Lower lobe of right lung (tissue), 2 donors: ENCODE measurements at regions not wholly inside any gene's neighbourhood (a gene's known extent, or its start where the extent isn't known, plus 50 kb on each side); places are given as distances from the start of the nearest gene placed in this dataset.

ENCODE experiments used
- ATAC-seq, 2 donors: fragments of 200-7000 bp; cut with Tn5 transposase; one replicate each; pipeline ENCODE4 v1.9.1; 2020 to 2022; ENCODE audit warnings: mild to moderate bottlenecking in 2 of 2, moderate library complexity in 2 of 2
- DNase-seq: peaks from one replicate; pipeline ENCODE4 v3.0.0-alpha.2; 2020
- H3K27ac ChIP-seq: fragments of 200-600 bp; one replicate; pipeline ENCODE4 v1.8.0; 2022
- H3K27me3 ChIP-seq: fragments of 200-600 bp; one replicate; pipeline ENCODE4 v1.8.0; 2022; ENCODE audit warnings: low read depth
- H3K36me3 ChIP-seq: fragments of 200-600 bp; one replicate; pipeline ENCODE4 v1.8.0; 2022; ENCODE audit warnings: mild to moderate bottlenecking
- H3K4me1 ChIP-seq: fragments of 200-600 bp; one replicate; pipeline ENCODE4 v1.8.0; 2022
- H3K4me3 ChIP-seq: fragments of 200-600 bp; one replicate; pipeline ENCODE4 v1.8.0; 2022; ENCODE audit warnings: mild to moderate bottlenecking
- H3K9me3 ChIP-seq: fragments of 200-600 bp; one replicate; pipeline ENCODE4 v1.8.0; 2022
- CTCF ChIP-seq: fragments of 200-600 bp; IDR thresholded peaks from one replicate; pipeline ENCODE4 v1.8.0; 2022; ENCODE audit warnings: antibody characterized with exemption, mild to moderate bottlenecking
- intact Hi-C: fragments of 100-400 bp; cut with DNase I; formaldehyde crosslinking; loops from one replicate; pipeline ENCODE4 v1.11.0; 2022
- donor health status: DM: no; HTN: yes; CAD: no; lungs with severe emphysema.

- peaks cover 51% of the 10 kb centered on the region for H3K27me3 ChIP-seq
- no peaks in the 10 kb centered on the region for H3K36me3 ChIP-seq
- H3K4me1 ChIP-seq: no peaks in the 10 kb centered on the region
- H3K4me3 ChIP-seq: no peak overlapping the region
- TF ChIP-seq CTCF: peak; percentile 90
- DNase-seq (peak; percentile 61), ATAC-seq (peak; percentile 59 to 70)
- H3K9me3 ChIP-seq: no peaks in the 10 kb centered on the region
- intact Hi-C loops: loop anchor here (10.0 kb wide), 1 partner anchor 204 kb away; no protein-coding TSS in a partner anchor
- no peak overlapping the region for H3K27ac ChIP-seq
Measured at GRCh38 chr11:69888483-69889181, 69.4 kb upstream of the FGF3 start.

DNA sequence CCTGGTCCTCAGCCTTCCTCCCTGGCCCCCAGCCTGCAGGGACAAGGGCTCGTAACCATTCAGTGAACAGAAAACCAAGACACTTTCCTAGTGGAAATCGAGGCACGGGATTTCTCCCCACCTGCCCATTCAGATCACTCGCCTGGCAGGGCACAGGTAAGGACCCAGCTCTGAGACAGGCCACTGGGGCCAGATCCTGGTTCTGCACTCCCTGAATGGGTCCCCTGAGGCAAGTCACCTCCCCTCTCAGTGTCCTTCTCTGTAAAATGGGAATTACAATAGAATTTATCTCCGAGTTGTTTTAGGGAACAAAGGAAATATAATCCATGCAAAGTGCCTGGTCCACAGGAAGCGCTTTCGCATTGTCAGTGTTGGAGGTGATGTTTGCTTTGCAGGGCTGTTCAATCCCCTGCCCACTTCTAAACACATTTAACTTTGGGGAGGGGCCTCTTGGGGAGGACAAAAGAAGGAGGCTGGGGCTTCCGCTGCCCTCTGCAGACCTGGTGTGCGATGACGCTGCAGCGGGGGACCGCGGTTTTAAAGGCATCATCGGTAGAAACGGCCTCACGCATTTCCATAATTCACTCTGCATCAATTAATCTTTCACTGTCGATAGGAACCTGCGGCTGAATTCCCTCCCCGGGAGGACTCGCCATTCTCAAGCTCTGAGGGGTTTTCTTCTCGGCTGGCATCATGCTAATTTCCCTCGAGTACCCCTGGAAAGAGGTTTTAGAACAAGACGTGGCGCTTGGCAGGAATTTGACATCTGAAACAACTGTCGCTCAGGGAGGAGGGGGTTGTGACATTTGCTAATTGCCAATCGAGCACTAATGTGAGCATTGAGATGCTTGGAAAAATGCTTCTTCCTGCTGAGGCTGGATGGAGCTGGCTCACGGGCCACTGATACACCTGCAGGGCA is 70.4 kb upstream of the FGF3 start:
- H3K27me3 ChIP-seq: peaks cover 58% of the 10 kb centered on the region
- intact Hi-C loops: loop anchor here (10.0 kb wide), 1 partner anchor 205 kb away; no protein-coding TSS in a partner anchor

GRCh38 chr11:69890476-69890875 is 71.3 kb upstream of the FGF3 start:
- H3K27me3 ChIP-seq: peaks cover 65% of the 10 kb centered on the region
- no peak overlapping the region for H3K4me3 ChIP-seq
- H3K4me1 ChIP-seq: no peaks in the 10 kb centered on the region
- intact Hi-C loops: no loop called here
- no peaks in the 10 kb centered on the region for H3K36me3 ChIP-seq
- no peak for ATAC-seq
- DNase-seq: no peak
- TF ChIP-seq CTCF: no peak
- H3K9me3 ChIP-seq: no peaks in the 10 kb centered on the region
- H3K27ac ChIP-seq: no peak overlapping the region

More for the DNA sequence above, 70.4 kb upstream of the FGF3 start:
- no peak overlapping the region for H3K4me3 ChIP-seq
- no peaks in the 10 kb centered on the region for H3K9me3 ChIP-seq
- DNase-seq (no peak), ATAC-seq (no peak)
- no peak for TF ChIP-seq CTCF
- H3K36me3 ChIP-seq: no peaks in the 10 kb centered on the region
- no peaks in the 10 kb centered on the region for H3K4me1 ChIP-seq
- no peak overlapping the region for H3K27ac ChIP-seq

DNA sequence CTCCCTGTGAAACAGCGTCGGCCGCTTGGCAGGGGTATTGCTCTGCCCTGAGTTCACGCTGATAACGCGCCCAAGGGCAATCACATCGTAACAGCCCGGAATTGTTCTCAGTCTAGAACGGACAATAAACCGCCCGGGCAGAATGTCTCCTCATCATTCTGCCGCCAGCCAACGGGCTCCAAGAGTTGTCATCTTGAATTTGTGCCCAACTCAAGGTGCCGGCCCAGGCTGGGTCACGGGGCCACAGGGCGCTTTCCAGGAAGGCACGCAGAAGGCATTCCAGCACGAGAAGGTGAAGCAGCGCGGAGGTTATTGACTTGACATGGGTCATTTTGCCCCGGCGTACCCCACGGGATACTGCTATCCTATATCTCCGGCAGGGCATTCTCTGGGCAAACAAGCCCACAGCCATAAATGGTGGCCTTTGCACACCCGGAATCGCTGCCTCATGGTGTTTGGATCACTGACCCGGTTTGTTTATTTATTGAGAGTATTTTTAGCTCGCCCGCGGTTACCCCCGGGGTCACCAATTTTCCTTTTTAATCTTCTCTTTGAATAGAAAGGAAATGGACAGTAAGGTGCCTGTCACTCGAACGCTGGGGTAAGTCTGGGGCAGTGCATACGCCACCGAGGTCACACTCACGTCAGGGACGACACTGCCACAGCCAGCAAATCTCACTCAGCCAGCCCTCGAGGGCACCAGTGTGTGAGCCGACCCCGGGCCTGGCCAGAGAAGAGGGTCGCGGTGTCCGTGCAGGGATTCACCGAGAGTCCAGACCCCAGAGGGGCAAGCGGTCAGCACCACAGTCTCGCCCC is 72.4 kb upstream of the FGF3 start:
- TF ChIP-seq CTCF: no peak

More for the DNA sequence above, 72.4 kb upstream of the FGF3 start:
- no peak overlapping the region for H3K4me3 ChIP-seq
- no peaks in the 10 kb centered on the region for H3K36me3 ChIP-seq
- DNase-seq: no peak
- ATAC-seq: no peak
- intact Hi-C loops: no loop called here
- H3K9me3 ChIP-seq: no peaks in the 10 kb centered on the region
- no peak overlapping the region for H3K27ac ChIP-seq
- no peaks in the 10 kb centered on the region for H3K4me1 ChIP-seq
- H3K27me3 ChIP-seq: peaks cover 66% of the 10 kb centered on the region
